HG02970 (cell line): ENCODE measurements at regions not wholly inside any gene's neighbourhood (a gene's known extent, or its start where the extent isn't known, plus 50 kb on each side); places are given as distances from the start of the nearest gene placed in this dataset.
A peak's percentile ranks its signal among the peaks of the same experiment; 100 is the strongest.
"Not testable (repeated sequence)": the region's sequence is repeated elsewhere in the genome, so short reads cannot be mapped to it uniquely, and the experiment has no call there.

Source experiments
- ATAC-seq: cut with Tn5 transposase; IDR thresholded peaks from one replicate; pipeline ENCODE4 v1.9.1; 2021; ENCODE audit warnings: mild to moderate bottlenecking, moderate library complexity, moderate number of reproducible peaks; ENCODE audit not compliant: unreplicated experiment, low FRiP score

DNA sequence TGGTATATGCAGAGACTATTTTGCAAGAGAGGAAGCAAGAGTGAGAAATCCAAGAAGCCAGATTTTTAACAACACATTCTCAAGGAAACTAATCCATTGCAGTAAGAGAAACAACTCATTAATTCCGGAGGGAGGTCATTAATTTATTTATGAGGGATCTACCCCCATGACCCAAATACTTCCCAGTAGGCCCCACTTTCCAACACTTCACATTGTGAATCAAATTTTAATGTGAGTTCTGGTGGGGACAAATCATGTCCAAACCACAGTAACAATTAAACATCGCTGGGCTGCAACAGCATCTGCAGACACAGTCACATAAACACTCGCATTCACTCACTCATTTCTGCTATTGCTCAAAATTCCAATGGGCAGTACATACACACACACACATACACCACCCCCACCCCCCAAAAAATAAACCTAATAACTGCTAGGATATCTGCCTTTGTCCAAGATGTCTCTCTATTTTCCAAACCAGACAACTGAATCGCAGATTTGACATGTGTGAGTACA, 1483.7 kb downstream of the PCDH9 start:
- no peak for ATAC-seq

DNA sequence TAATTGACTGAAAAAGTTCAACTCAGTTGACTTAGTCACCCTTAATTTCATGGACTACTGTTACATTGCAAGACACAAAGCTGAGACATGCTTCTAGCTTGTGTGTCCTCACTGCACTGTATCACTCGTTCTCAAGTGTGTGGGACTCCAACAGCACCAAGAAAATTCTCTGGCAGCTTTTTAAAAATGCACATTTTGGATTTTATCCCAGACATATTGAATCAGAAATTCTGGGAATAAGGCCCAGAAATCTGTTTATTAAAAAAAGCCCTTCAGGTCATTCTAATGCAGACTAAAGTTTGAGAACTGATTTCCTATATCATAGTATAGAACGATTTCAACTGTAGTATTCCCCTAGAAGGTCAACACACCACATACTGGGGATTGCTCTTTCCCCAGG, 1485.3 kb downstream of the PCDH9 start:
- ATAC-seq = no peak

DNA sequence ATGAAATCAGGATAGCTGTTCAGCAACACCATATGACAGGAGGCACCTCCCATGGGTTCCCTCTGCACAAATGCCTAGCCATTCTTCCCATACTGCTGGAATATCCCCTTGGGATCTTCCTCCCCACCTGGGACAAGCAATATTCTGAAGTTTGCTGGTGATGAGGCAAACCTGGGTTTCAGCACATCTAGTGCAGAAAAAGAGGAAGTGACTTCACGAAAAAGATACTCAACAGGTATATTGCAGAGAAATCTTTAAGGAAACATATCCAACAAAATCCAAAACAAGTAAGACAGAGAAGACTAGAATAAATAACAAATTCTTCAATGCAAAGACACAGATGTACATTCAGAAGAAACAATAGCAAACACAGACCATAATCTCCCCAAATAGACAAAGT, 1497.0 kb downstream of the PCDH9 start:
- ATAC-seq = no peak

DNA sequence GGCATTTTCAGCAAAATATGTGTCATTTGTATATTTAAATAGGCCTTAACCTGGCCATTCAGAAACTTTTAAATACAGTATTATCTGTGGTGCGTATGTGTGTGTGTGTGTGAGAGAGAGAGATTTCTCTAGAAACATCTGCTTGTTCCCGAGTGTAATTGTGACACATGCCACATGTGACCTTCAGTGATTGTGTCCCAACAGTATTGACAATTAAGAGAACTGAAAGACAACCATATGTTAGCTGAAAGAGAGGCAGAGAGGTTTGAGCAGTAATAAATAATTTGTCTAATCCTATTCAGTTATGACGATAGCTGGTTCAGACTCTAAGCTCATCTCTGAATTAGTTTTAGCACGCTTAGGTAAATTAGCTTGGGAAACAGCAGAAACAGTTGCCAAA, 1503.1 kb downstream of the PCDH9 start:
- no peak for ATAC-seq

DNA sequence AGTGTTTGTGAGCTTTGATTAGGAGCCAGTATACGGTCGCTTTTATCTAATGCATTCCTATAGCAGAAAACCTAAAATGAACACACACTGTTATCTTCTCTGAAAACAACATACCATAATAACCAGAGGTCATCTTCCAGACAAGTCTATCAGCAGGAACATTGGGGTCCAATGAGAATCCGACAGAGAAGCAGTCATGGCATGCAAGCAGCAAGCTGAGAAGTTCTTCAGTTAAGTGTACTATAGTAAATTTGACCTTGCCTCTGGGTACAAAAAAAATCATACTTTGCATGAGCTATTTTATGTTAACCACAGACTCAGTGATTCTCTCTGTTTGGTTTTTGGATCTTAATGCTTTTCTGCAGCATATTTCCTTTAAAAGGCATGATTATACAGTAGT, 1505.1 kb downstream of the PCDH9 start:
- ATAC-seq = no peak

DNA sequence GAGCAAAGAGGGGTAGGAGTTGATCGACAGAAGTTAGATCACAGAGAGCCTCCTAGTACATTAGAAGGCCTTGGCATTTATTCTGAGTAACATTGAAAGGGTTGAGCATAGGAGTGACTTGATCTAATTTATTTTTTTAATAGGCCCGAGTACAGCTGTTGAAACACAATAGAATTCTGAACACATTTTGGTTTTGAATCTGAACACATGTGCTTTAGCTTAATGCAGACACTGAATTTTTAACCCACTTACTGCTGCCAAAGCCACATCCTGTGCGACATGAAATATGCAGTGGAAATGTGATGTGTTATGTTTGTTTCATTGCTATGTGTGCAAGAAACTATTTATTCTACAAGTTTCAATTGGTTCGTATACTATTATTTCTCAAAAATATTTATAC, 1505.9 kb downstream of the PCDH9 start:
- no peak for ATAC-seq

DNA sequence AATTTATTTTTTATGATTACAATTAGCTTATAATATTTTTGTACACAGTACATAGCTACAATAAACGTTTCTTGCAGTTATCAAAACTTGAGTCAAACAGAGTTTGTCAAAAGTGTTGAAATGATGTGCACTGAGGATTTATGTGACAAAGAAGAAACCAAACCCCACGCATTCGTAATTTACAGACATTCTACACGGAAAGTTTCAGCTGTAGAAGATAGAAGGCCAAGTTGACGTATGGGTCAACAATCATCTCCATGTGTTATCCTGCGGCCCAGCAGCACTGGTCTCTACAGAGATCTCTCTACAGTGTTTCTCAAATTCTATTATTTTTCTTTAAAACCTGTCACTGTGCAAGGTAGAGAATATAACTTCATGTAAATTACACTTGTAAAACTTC, 1507.6 kb downstream of the PCDH9 start:
- ATAC-seq = no peak

DNA sequence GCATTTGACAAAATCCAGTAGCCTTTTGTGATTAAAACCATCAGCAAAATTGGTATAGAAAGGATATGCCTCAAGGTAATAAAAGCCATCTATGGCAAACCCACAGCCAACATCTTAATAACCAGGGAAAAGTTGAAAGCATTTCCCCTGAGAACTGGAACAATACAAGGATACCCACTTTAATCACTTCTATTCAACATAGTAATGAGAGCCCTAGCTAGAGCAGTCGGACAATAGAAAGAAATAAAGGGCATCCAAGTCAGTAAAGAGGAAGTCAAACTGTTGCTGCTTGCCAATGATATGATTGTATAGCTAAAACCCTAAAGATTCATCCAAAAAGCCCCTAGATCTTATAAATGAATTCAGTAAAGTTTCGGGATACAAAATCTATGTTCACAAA, 1510.3 kb downstream of the PCDH9 start:
- no peak for ATAC-seq

DNA sequence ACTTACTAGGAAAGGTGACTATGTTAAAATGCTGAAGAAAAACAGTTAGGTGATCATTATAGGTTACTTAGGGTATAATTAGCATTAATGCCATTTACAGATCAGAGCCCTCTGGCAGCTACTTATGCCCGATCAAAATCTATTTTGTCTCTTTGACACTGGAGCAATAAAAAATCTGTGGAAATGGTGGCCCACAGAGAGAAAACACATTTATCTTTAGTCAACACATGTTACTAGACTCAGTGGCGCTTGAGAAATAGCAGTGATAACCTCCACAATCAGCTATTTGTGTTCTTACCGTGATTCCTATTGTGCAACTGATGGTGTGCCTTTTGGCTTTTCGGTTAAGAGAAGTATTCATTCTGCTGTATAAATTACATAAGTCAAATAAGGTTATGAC, 1519.6 kb downstream of the PCDH9 start:
- no peak for ATAC-seq

DNA sequence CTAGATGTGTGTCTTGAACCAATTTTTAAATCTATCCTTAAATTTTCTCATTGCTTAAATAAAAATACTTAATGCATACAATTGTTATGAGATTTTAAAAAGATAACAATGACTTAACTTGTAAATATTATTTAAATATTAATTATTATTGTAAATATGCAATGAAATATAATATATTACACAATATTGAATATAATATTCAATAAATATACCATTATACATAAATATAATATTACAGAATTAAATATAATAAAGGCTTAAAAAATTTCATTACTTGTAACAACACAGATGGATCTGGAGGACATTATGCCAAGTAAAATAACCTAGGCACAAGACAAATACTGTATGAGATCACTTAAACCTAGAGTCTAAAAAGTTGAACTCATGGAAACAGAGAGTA, 1532.3 kb downstream of the PCDH9 start:
- no peak for ATAC-seq

DNA sequence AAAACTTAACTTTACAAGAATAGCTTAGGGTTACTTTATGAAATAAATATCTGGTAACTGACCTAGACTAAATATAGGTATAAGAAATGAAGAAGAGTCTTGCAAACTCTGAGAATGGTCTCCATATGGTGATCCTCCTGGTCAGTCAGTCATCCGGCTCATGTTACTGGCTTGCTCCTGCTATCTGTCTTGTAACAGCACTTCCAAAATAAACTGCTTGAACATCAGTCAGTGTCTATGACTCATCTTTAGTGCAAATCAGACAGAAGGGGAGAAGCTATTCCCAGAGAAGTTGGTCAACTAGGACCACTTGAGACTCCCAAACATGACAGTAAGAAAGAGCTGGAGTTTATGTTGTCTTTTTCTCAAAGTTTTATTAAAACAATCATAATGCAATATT, 1550.9 kb downstream of the PCDH9 start:
- ATAC-seq = no peak

DNA sequence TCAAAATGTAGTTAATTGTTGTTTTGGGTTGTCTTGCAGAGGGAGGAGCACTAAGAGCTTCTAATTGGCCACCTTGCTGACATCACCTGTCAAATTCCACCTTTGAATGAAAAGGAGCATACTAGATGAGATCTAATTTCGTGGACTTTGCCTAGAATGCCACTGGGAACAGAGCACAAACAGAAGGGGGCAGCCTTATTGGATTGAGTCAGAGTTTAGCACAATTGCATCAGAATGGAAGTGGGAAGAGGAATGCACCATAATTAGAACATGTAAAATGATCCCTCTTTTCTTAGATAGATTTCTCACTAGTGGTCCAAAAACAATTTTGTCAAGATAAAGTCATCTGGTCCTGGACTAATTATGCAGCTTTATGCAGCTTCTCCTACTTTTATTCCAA, 1552.2 kb downstream of the PCDH9 start:
- ATAC-seq = no peak

DNA sequence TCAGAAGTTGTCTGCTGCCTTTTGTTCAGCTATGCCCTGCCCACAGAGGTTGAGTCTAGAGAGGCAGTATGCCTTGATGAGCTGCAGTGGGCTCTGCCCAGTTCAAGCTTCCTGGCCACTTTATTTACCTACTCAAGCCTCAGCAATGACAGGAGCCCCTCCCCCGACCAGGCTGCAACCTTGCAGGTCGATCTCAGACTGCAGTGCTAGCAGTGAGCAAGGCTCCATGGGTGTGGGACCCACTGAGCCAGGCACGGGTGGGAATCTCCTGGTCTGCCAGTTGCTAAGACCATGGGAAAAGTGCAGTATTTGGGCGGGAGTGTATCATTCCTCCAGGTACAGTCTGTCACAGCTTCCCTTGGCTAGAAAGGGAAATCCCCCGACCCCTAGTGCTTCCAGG, 1554.8 kb downstream of the PCDH9 start:
- ATAC-seq = not testable (repeated sequence)

DNA sequence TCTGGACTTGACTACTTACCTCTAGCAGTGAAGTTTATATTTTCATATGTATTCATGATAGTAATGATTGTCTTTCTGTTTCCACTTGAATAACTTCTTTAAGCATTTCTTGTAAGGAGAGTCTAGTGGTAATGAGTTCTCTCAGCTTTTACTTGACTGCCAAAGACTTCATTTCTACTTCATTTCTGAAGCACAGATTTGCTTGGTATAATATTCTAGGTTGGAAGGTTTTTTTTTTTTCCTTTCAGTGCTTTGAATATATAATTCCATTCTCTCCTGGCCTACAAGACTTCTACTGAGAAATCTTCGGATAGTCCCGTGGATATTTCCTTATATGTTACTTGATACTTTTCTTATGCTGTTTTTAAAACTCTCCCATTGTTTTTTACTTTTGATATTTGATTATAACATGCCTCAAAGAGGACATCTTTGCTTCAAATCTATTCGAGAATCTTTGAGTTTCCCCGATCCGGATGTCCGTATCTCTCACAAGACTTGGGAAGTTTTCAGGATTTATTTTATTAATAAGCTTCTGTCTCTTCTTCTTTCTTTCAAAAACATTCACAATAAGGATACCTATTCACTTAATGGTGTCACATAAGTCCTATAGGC, 1560.0 kb downstream of the PCDH9 start:
- no peak for ATAC-seq

DNA sequence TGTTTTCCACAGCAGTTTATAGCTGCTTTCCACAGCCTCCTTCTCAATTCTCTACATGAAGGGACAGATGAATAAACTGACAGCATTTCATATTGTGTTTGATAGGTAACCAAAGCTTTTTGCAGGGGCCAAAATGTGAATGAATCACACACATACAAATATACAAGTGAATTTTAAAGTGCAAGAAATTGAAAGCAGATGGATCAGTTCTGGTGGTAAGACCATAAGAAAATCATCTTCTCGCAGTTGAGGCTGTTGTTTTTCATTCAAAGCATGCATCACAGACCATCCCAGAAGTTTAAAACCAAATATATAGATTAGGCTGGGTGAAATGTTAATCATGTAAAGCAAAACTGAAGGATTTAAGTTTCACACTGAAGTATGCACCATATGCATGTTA, 1569.4 kb downstream of the PCDH9 start:
- ATAC-seq = no peak

DNA sequence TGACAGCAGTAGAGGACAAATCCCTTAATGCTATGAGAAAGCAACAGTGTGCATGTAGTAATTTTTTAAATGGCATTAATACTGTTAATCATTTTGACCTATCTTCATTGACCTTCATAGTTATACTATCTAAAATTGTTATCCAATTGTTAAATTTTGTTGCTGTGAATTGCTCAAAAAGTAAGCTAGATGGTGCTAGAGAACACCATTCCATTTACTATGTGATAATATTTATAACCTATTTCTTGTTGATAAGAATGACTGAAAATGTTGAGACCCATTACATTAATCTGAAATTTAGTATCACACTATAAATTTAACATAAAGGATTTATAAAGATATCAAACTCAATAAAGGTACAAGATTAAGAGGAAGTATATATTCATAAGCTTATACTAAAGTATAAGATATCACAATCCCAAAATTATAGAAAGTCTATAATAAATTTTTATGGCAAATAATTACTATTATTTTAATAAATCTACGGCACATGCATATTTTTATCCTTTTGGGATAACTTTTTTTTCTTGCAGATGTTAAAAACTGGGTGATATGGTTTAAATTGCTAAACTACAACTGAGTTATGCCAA, 1573.3 kb downstream of the PCDH9 start:
- no peak for ATAC-seq

DNA sequence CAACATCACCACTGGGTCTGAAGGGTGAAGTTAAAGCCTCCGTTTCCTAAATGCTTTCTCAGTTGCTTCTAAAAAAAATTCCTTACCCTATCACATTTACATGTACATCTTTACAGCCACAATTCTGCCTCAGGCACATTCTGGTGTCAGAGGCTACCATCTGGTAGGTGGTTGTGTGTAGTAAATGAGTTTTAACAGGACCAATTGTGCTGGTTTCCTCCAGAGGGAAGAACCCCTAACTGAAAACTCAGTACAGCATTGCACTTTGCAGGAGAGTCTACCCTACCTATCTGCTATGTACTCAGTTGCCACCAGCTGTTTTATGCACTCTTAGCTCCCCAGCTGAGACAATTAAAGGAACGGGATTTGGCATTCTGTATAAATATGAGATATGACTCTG, 1576.5 kb downstream of the PCDH9 start:
- ATAC-seq = no peak

DNA sequence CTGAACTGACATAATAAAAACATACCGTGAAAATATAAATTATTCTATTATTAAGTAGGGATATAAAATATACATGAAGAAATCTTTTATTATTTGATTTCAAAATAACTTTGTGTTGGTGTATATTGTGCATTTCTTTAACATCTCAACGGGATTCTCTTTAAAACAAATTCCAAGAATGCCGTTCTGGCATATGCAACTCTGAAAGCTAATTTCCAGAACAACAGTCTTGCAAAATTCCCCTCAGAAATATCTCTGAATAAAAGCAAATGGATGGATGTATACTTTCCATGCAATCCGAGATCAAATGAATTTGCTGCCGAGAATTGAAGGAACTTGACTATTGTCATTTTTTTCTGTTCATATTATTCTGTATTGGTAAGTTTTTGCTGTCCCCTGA, 1579.8 kb downstream of the PCDH9 start:
- ATAC-seq = no peak

DNA sequence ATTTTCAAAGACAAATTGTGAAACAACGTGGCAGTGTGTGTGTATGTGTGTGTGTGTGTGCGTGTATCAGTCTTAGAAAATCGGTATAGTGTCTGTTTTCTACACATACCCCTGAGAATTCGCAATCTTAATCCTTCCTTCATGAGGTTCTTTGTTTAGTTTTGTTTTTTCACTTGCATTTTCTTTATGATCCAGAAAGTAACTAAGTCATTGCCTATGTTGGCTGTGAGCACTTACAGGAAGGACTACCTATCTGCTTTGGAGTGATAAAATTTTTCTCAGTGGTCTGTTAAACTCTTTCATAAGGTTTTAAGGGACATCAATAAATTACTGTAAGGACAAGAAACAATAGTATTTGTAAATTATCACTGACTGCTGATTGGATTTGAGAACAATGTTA, 1587.1 kb downstream of the PCDH9 start:
- no peak for ATAC-seq

DNA sequence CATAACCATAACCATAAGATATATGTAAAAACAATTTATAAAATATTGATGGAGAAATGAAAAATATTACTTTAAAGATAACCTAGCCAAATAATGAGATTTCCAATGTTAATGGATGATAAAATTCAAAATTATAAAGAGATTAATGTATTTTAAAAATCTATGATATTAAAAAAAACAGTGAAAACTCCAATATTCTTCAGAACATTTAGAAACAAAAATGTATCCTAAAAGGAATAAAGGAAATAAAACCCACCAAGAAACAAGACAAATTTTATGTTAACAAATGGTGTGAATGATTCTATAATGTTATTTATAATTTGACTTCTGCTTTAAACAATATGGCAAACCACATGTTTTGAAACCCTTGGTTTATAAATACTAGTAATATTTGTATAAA, 1587.8 kb downstream of the PCDH9 start:
- no peak for ATAC-seq

DNA sequence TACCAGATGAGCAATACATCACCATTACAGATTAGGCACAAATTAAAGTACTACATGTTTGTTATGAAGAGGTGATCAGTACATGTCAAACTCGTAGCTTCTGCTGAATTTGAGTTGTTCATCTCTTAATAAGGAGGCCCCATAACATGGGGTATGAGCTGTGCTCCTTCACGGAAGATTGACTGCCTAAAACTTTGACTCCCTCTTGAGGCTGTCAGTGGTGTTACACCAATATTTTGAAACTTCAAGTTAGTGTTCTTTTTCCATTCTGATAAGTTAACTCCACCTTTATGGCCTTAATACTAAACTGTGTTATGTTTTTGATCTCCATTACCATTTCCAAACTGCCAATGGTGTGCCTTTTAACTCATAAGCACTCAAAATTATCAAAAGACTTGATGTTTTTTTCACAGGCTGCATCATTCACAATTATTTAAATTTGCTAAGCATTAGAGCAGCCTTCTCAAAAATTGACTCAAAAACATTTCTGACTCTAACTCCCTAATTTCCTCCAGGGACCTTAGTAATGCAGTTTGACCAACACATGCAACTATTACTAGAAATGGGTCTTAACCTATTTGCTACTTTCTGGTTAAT, 1591.5 kb downstream of the PCDH9 start:
- ATAC-seq = peak; percentile 71

DNA sequence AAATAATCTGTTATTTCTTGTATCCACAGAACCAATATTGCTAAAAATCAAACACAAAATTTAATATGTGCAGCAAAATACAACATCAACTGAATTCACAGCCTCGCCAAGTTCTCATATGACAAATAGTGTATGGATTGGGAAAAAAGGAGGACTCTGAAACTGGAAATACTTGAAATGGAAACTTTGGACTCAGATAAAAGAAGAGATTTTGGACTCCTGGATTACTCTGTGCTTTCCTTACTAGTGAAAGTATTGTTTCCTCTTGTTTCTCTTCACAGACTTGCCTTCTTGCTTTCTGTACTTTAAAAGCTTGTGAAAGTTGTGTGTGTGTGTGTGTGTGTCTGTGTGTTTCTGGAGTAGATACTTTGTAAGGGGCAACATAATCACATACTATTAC, 1596.3 kb downstream of the PCDH9 start:
- ATAC-seq = no peak
